ENCODE measurements at regions not wholly inside any gene's neighbourhood (a gene's known extent, or its start where the extent isn't known, plus 50 kb on each side); places are given as distances from the start of the nearest gene placed in this dataset.
"Not testable (repeated sequence)": the region's sequence is repeated elsewhere in the genome, so short reads cannot be mapped to it uniquely, and the experiment has no call there.

- not testable (repeated sequence) for H3K36me3 ChIP-seq; H3K4me1 ChIP-seq (ENCODE audit: control insufficient read depth in 1 of 2, low read depth in 2 of 2); ATAC-seq (ENCODE audit: insufficient number of reproducible peaks, low FRiP score, low read depth); H3K4me3 ChIP-seq; DNase-seq (ENCODE audit: low spot score); H3K27me3 ChIP-seq (replicated peaks; ENCODE audit: insufficient read depth); H3K9me3 ChIP-seq; H3K27ac ChIP-seq
These were observed 242.6 kb upstream of the PLGLB2 start for GRCh38 chr2:87505239-87505638.

DNA sequence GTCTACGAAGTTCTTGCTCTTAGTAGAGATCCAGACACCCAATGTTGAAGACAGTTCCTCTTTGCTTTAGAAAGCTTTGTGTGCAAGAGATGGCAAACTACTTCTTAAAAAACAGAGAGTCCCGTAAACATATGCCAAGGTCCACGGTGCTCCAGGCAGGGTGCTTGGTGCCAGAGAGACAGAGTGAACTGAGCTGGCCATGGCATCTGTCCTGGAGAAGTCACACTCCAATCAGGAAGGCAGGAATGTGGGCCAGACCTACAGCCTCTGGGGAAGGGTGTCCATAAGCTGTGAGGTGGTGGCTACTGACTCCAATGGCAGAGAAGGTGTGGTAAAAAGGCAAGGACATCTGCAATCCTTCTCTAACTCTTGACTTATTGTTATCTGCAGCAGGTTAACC, 242.0 kb upstream of the PLGLB2 start:
- not testable (repeated sequence) for H3K27me3 ChIP-seq (replicated peaks; ENCODE audit: insufficient read depth); DNase-seq (ENCODE audit: low spot score); H3K27ac ChIP-seq; ATAC-seq (ENCODE audit: insufficient number of reproducible peaks, low FRiP score, low read depth); H3K4me1 ChIP-seq (ENCODE audit: control insufficient read depth in 1 of 2, low read depth in 2 of 2); H3K4me3 ChIP-seq; H3K9me3 ChIP-seq; H3K36me3 ChIP-seq

- not testable (repeated sequence) for H3K4me3 ChIP-seq; H3K36me3 ChIP-seq; DNase-seq (ENCODE audit: low spot score); ATAC-seq (ENCODE audit: insufficient number of reproducible peaks, low FRiP score, low read depth); H3K27ac ChIP-seq; H3K27me3 ChIP-seq (replicated peaks; ENCODE audit: insufficient read depth); H3K9me3 ChIP-seq; H3K4me1 ChIP-seq (ENCODE audit: control insufficient read depth in 1 of 2, low read depth in 2 of 2)
These were observed 240.2 kb upstream of the PLGLB2 start for GRCh38 chr2:87507378-87508348.

- not testable (repeated sequence) for ATAC-seq (ENCODE audit: insufficient number of reproducible peaks, low FRiP score, low read depth); H3K4me1 ChIP-seq (ENCODE audit: control insufficient read depth in 1 of 2, low read depth in 2 of 2); H3K27me3 ChIP-seq (replicated peaks; ENCODE audit: insufficient read depth); H3K27ac ChIP-seq; H3K36me3 ChIP-seq; H3K9me3 ChIP-seq; H3K4me3 ChIP-seq; DNase-seq (ENCODE audit: low spot score)
These were observed 236.6 kb upstream of the PLGLB2 start for GRCh38 chr2:87511195-87511778.

GRCh38 chr2:87512864-87513530, 234.9 kb upstream of the PLGLB2 start:
- DNase-seq (ENCODE audit: low spot score); H3K4me3 ChIP-seq; H3K9me3 ChIP-seq; H3K4me1 ChIP-seq (ENCODE audit: control insufficient read depth in 1 of 2, low read depth in 2 of 2); H3K36me3 ChIP-seq; H3K27ac ChIP-seq; ATAC-seq (ENCODE audit: insufficient number of reproducible peaks, low FRiP score, low read depth); H3K27me3 ChIP-seq (replicated peaks; ENCODE audit: insufficient read depth): not testable (repeated sequence)

DNA sequence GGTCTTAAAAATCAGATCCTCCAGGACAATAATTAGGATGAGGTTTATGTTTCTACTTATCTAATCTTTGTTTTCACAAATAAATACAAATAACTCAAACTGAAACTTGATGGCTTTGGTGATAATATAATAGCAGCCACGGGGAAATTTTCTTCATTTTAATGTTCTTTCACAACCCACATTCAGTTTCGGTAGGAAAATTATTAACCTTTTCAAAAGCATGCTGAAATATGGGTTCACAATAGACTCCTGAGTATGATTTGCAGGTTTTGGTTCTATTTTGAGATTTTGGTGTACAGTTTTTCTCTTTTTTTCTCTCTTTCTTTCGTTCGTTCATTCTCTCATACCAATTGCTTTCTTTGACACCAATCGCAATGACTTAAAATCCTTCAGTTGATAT, 233.9 kb upstream of the PLGLB2 start:
- H3K4me1 ChIP-seq (ENCODE audit: control insufficient read depth in 1 of 2, low read depth in 2 of 2); ATAC-seq (ENCODE audit: insufficient number of reproducible peaks, low FRiP score, low read depth); H3K27me3 ChIP-seq (replicated peaks; ENCODE audit: insufficient read depth); H3K4me3 ChIP-seq; DNase-seq (ENCODE audit: low spot score); H3K9me3 ChIP-seq; H3K36me3 ChIP-seq; H3K27ac ChIP-seq: not testable (repeated sequence)

- not testable (repeated sequence) for ATAC-seq (ENCODE audit: insufficient number of reproducible peaks, low FRiP score, low read depth); H3K36me3 ChIP-seq; H3K27me3 ChIP-seq (replicated peaks; ENCODE audit: insufficient read depth); DNase-seq (ENCODE audit: low spot score); H3K9me3 ChIP-seq; H3K27ac ChIP-seq; H3K4me1 ChIP-seq (ENCODE audit: control insufficient read depth in 1 of 2, low read depth in 2 of 2); H3K4me3 ChIP-seq
These were observed 233.4 kb upstream of the PLGLB2 start for GRCh38 chr2:87514515-87514914.

DNA sequence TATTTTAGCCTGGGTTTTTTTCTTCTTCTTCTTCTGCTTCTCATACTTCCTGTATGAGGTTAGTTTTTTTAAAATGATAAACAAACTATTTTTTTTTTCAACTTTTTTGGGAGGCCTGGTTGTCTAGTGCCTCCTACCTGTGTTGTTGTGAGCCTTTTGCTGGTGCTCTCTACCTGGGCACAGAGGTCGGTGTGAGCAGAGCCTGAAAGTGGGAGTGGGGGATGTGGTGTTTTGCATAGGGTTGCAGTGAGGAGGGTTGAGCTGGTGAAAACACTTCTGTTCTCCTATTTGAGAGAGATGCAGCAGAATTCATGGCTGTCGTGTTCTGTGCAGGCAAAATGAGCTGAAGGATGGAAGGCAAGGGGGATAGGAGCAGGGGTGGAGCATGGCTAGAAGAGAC, 232.7 kb upstream of the PLGLB2 start:
- not testable (repeated sequence) for ATAC-seq (ENCODE audit: insufficient number of reproducible peaks, low FRiP score, low read depth); H3K9me3 ChIP-seq; DNase-seq (ENCODE audit: low spot score); H3K27ac ChIP-seq; H3K4me3 ChIP-seq; H3K4me1 ChIP-seq (ENCODE audit: control insufficient read depth in 1 of 2, low read depth in 2 of 2); H3K27me3 ChIP-seq (replicated peaks; ENCODE audit: insufficient read depth); H3K36me3 ChIP-seq

DNA sequence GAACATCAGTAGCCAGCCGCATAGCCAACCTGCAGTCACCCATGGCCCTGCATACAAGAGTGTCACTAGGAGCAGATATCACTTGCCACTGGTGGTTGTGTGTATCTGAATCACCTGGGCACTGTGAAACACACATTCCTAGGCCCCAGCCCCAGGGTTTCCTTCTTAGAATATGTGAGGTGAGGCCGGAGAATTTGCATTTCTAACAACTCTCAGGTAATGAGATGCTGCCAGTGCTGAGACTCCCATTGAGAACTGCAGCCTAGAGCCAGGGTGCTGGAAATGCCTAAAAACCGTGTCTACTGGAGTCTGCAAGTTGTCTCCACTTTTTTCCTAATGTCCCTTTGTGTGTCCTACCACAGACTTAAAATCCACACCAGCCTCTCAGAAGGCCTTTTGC, 232.0 kb upstream of the PLGLB2 start:
- H3K27ac ChIP-seq; H3K4me1 ChIP-seq (ENCODE audit: control insufficient read depth in 1 of 2, low read depth in 2 of 2); H3K36me3 ChIP-seq; ATAC-seq (ENCODE audit: insufficient number of reproducible peaks, low FRiP score, low read depth); H3K27me3 ChIP-seq (replicated peaks; ENCODE audit: insufficient read depth); DNase-seq (ENCODE audit: low spot score); H3K4me3 ChIP-seq; H3K9me3 ChIP-seq: not testable (repeated sequence)

- not testable (repeated sequence) for H3K9me3 ChIP-seq; ATAC-seq (ENCODE audit: insufficient number of reproducible peaks, low FRiP score, low read depth); H3K27ac ChIP-seq; H3K36me3 ChIP-seq; H3K4me3 ChIP-seq; DNase-seq (ENCODE audit: low spot score); H3K4me1 ChIP-seq (ENCODE audit: control insufficient read depth in 1 of 2, low read depth in 2 of 2); H3K27me3 ChIP-seq (replicated peaks; ENCODE audit: insufficient read depth)
These were observed 231.4 kb upstream of the PLGLB2 start for GRCh38 chr2:87516369-87516967.

- not testable (repeated sequence) for DNase-seq (ENCODE audit: low spot score); H3K36me3 ChIP-seq; H3K4me1 ChIP-seq (ENCODE audit: control insufficient read depth in 1 of 2, low read depth in 2 of 2); ATAC-seq (ENCODE audit: insufficient number of reproducible peaks, low FRiP score, low read depth); H3K27me3 ChIP-seq (replicated peaks; ENCODE audit: insufficient read depth); H3K27ac ChIP-seq; H3K9me3 ChIP-seq; H3K4me3 ChIP-seq
These were observed 230.4 kb upstream of the PLGLB2 start for GRCh38 chr2:87517438-87517837.

GRCh38 chr2:87518066-87518465, 229.8 kb upstream of the PLGLB2 start:
- not testable (repeated sequence) for H3K9me3 ChIP-seq; H3K4me3 ChIP-seq; H3K4me1 ChIP-seq (ENCODE audit: control insufficient read depth in 1 of 2, low read depth in 2 of 2); ATAC-seq (ENCODE audit: insufficient number of reproducible peaks, low FRiP score, low read depth); H3K27ac ChIP-seq; DNase-seq (ENCODE audit: low spot score); H3K36me3 ChIP-seq; H3K27me3 ChIP-seq (replicated peaks; ENCODE audit: insufficient read depth)

Measured in thoracic aorta (tissue), 2 donors.